NB4 (cell line): ENCODE measurements at regions not wholly inside any gene's neighbourhood (a gene's known extent, or its start where the extent isn't known, plus 50 kb on each side); places are given as distances from the start of the nearest gene placed in this dataset.

ENCODE experiments used
- MYC ChIP-seq: IDR thresholded peaks from 2 replicates; pipeline ENCODE4 v1.6.1; 2011; ENCODE audit warnings: low read depth, low read length
- POLR2A ChIP-seq: IDR thresholded peaks from 2 replicates; pipeline ENCODE4 v1.6.1; 2011; ENCODE audit warnings: mild to moderate bottlenecking; ENCODE audit not compliant: insufficient read length; ENCODE audit errors: extremely low read depth
- TF ChIP-seq, protein P1 (sequence below): IDR thresholded peaks from one replicate; pipeline ENCODE4 v1.5.1; 2012; ENCODE audit warnings: low read depth, low read length

GRCh38 chr18:35780937-35781336, 191.5 kb upstream of the RMP24 start:
- TF ChIP-seq, protein P1, sequence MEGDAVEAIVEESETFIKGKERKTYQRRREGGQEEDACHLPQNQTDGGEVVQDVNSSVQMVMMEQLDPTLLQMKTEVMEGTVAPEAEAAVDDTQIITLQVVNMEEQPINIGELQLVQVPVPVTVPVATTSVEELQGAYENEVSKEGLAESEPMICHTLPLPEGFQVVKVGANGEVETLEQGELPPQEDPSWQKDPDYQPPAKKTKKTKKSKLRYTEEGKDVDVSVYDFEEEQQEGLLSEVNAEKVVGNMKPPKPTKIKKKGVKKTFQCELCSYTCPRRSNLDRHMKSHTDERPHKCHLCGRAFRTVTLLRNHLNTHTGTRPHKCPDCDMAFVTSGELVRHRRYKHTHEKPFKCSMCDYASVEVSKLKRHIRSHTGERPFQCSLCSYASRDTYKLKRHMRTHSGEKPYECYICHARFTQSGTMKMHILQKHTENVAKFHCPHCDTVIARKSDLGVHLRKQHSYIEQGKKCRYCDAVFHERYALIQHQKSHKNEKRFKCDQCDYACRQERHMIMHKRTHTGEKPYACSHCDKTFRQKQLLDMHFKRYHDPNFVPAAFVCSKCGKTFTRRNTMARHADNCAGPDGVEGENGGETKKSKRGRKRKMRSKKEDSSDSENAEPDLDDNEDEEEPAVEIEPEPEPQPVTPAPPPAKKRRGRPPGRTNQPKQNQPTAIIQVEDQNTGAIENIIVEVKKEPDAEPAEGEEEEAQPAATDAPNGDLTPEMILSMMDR = no peak
- no peak for TF ChIP-seq POLR2A
- no peak for TF ChIP-seq MYC
